Tibial artery (tissue), 4 donors: ENCODE measurements at regions not wholly inside any gene's neighbourhood (a gene's known extent, or its start where the extent isn't known, plus 50 kb on each side); places are given as distances from the start of the nearest gene placed in this dataset.

Experiments
- DNase-seq, 2 donors: peaks; one replicate each; pipeline ENCODE4 v3.0.0-alpha.2; 2019
- H3K27ac ChIP-seq, 2 donors: fragments of 200-600 bp; sonication (generic) in 1 of 2; 1 replicate in 1 of 2; 2 replicates in 1 of 2; pipeline ENCODE4 v1.5.1; 2018 to 2019; ENCODE audit warnings: mild to moderate bottlenecking in 1 of 2
- H3K27me3 ChIP-seq, 2 donors: fragments of 200-600 bp; sonication (generic) in 1 of 2; one replicate each; pipeline versions ENCODE4 v1.5.1 to v1.6.0; 2016 to 2019
- H3K36me3 ChIP-seq, 3 donors: fragments of 200-600 bp; sonication (generic) in 2 of 3; one replicate each; pipeline ENCODE4 v1.5.1; 2016 to 2019; ENCODE audit warnings: mild to moderate bottlenecking in 2 of 3
- H3K4me1 ChIP-seq, 4 donors: fragments of 200-600 bp; sonication (generic) in 2 of 4; 1 replicate in 3 of 4; 2 replicates in 1 of 4; pipeline ENCODE4 v1.5.1; 2016 to 2019
- H3K4me3 ChIP-seq, 2 donors: fragments of 200-600 bp; sonication (generic) in 1 of 2; 1 replicate in 1 of 2; 2 replicates in 1 of 2; pipeline ENCODE4 v1.5.1; 2018 to 2019; ENCODE audit warnings: mild to moderate bottlenecking in 2 of 2
- H3K9me3 ChIP-seq, 3 donors: fragments of 200-600 bp; sonication (generic) in 1 of 3; one replicate each; pipeline ENCODE4 v1.5.1; 2016 to 2019
- CTCF ChIP-seq, 2 experiments: fragments of 200-600 bp in 1 of 2; fragments of 450-650 bp in 1 of 2; IDR thresholded peaks; one replicate each; pipeline ENCODE4 v1.5.1; 2017 to 2019; ENCODE audit warnings: antibody characterized with exemption in 2 of 2, mild to moderate bottlenecking in 1 of 2, moderate library complexity in 1 of 2
- intact Hi-C: fragments of 100-400 bp; cut with DNase I; formaldehyde crosslinking; loops from one replicate; pipeline ENCODE4 v1.15.0; 2023; ENCODE audit warnings: low total_unique reads

- intact Hi-C loops = no loop called here
- Histone ChIP-seq H3K27me3 (no peaks in the 10 kb centered on the region), H3K4me1 (no peaks in the 10 kb centered on the region), H3K9me3 (no peaks in the 10 kb centered on the region), H3K36me3 (no peaks in the 10 kb centered on the region), H3K27ac (no peak overlapping the region), H3K4me3 (no peak overlapping the region)
- no peak for DNase-seq
- TF ChIP-seq CTCF (IDR thresholded peaks at IDR 0.05) = no peak
Measured at GRCh38 chr19:31613683-31614219, 264.5 kb upstream of the TSHZ3 start.

GRCh38 chr19:31616031-31616430 is 266.8 kb upstream of the TSHZ3 start:
- Histone ChIP-seq H3K36me3 (no peaks in the 10 kb centered on the region), H3K9me3 (no peaks in the 10 kb centered on the region), H3K4me3 (no peak overlapping the region), H3K4me1 (no peaks in the 10 kb centered on the region), H3K27me3 (no peaks in the 10 kb centered on the region), H3K27ac (no peak overlapping the region)
- intact Hi-C loops = no loop called here
- no peak for TF ChIP-seq CTCF (IDR thresholded peaks at IDR 0.05)
- no peak for DNase-seq

GRCh38 chr19:31617010-31617585 is 267.9 kb upstream of the TSHZ3 start:
- no peaks in the 10 kb centered on the region for H3K4me1 ChIP-seq
- no peaks in the 10 kb centered on the region for H3K36me3 ChIP-seq
- H3K27me3 ChIP-seq = no peaks in the 10 kb centered on the region
- no peaks in the 10 kb centered on the region for H3K9me3 ChIP-seq
- no peak for TF ChIP-seq CTCF (IDR thresholded peaks at IDR 0.05)
- H3K27ac ChIP-seq = no peak overlapping the region
- intact Hi-C loops = no loop called here
- no peak for DNase-seq
- H3K4me3 ChIP-seq = no peak overlapping the region

GRCh38 chr19:31625056-31625455 is 275.8 kb upstream of the TSHZ3 start:
- Histone ChIP-seq H3K36me3 (no peaks in the 10 kb centered on the region), H3K4me3 (no peak overlapping the region), H3K27ac (no peak overlapping the region), H3K27me3 (no peaks in the 10 kb centered on the region), H3K9me3 (no peaks in the 10 kb centered on the region), H3K4me1 (no peaks in the 10 kb centered on the region)
- TF ChIP-seq CTCF (IDR thresholded peaks at IDR 0.05) = no peak
- DNase-seq = no peak
- intact Hi-C loops = no loop called here

GRCh38 chr19:31625575-31625974 is 276.3 kb upstream of the TSHZ3 start:
- intact Hi-C loops = no loop called here

More at GRCh38 chr19:31625575-31625974, 276.3 kb upstream of the TSHZ3 start:
- no peaks in the 10 kb centered on the region for H3K4me1 ChIP-seq
- DNase-seq = no peak
- no peak overlapping the region for H3K4me3 ChIP-seq
- no peak overlapping the region for H3K27ac ChIP-seq
- no peaks in the 10 kb centered on the region for H3K27me3 ChIP-seq
- no peak for TF ChIP-seq CTCF (IDR thresholded peaks at IDR 0.05)
- H3K9me3 ChIP-seq = no peaks in the 10 kb centered on the region
- H3K36me3 ChIP-seq = no peaks in the 10 kb centered on the region
